H9 (cell line): ENCODE measurements at regions not wholly inside any gene's neighbourhood (a gene's known extent, or its start where the extent isn't known, plus 50 kb on each side); places are given as distances from the start of the nearest gene placed in this dataset.

Source experiments
- DNase-seq: peaks from one replicate; pipeline ENCODE4 v3.0.0-alpha.2; 2017
- H2AFZ ChIP-seq: one replicate; pipeline ENCODE4 v1.6.1; 2013; ENCODE audit warnings: mild to moderate bottlenecking, low read length, control low read depth, moderate library complexity
- H2AK5ac ChIP-seq: 2 replicates; pipeline ENCODE4 v1.6.1; 2013; ENCODE audit warnings: low read length, control low read depth, mixed read lengths; ENCODE audit not compliant: insufficient read length
- H2BK120ac ChIP-seq: one replicate; pipeline ENCODE4 v1.6.1; 2013; ENCODE audit warnings: low read depth, mild to moderate bottlenecking, low read length, control low read depth, inconsistent platforms; ENCODE audit not compliant: poor library complexity, severe bottlenecking
- H2BK12ac ChIP-seq: 2 replicates; pipeline ENCODE4 v1.6.1; 2013; ENCODE audit warnings: low read length, control low read depth, mixed read lengths, low read depth; ENCODE audit not compliant: insufficient read length
- H2BK15ac ChIP-seq: 2 replicates; pipeline ENCODE4 v1.6.1; 2013; ENCODE audit warnings: low read depth, low read length, control low read depth
- H2BK20ac ChIP-seq: one replicate; pipeline ENCODE4 v1.6.1; 2013; ENCODE audit warnings: low read depth, mild to moderate bottlenecking, low read length, control low read depth, inconsistent platforms; ENCODE audit not compliant: poor library complexity, severe bottlenecking
- H2BK5ac ChIP-seq: 2 replicates; pipeline ENCODE4 v1.6.1; 2013; ENCODE audit warnings: low read length, control low read depth, mixed read lengths; ENCODE audit not compliant: insufficient read length
- H3K14ac ChIP-seq: 2 replicates; pipeline ENCODE4 v1.6.1; 2013; ENCODE audit warnings: low read length, control low read depth; ENCODE audit not compliant: insufficient read depth
- H3K18ac ChIP-seq: 2 replicates; pipeline ENCODE4 v1.6.1; 2013; ENCODE audit warnings: low read depth, mild to moderate bottlenecking, mixed read lengths, low read length, control low read depth; ENCODE audit not compliant: insufficient read length
- H3K23ac ChIP-seq: 2 replicates; pipeline ENCODE4 v1.6.1; 2013; ENCODE audit warnings: low read length, control low read depth, mixed read lengths, low read depth; ENCODE audit not compliant: insufficient read length
- H3K23me2 ChIP-seq: 2 replicates; pipeline ENCODE4 v1.6.1; 2013; ENCODE audit warnings: low read depth, mild to moderate bottlenecking, mixed read lengths, low read length, control low read depth; ENCODE audit not compliant: insufficient read length, poor library complexity, severe bottlenecking
- H3K27ac ChIP-seq: 2 replicates; pipeline ENCODE4 v1.5.1; 2013; ENCODE audit warnings: low read length, control low read depth, mixed read lengths, low read depth; ENCODE audit not compliant: insufficient read length
- H3K27me3 ChIP-seq: 2 replicates; pipeline ENCODE4 v1.6.1; 2013; ENCODE audit warnings: low read length, control low read depth, inconsistent platforms; ENCODE audit not compliant: insufficient read depth
- H3K4ac ChIP-seq: 2 replicates; pipeline ENCODE4 v1.6.1; 2013; ENCODE audit warnings: low read depth, mild to moderate bottlenecking, control low read depth, inconsistent platforms, low read length, moderate library complexity
- H3K4me1 ChIP-seq: 2 replicates; pipeline ENCODE4 v1.6.1; 2013; ENCODE audit warnings: low read length, control low read depth, inconsistent platforms; ENCODE audit not compliant: insufficient read depth
- H3K4me2 ChIP-seq: 2 replicates; pipeline ENCODE4 v1.6.1; 2013; ENCODE audit warnings: low read length, control low read depth, mixed read lengths; ENCODE audit not compliant: insufficient read length, insufficient read depth
- H3K56ac ChIP-seq: 2 replicates; pipeline ENCODE4 v1.6.1; 2013; ENCODE audit warnings: low read depth, mild to moderate bottlenecking, mixed read lengths, low read length, control low read depth; ENCODE audit not compliant: insufficient read length
- H3K79me1 ChIP-seq: 2 replicates; pipeline ENCODE4 v1.6.1; 2013; ENCODE audit warnings: low read depth, mild to moderate bottlenecking, moderate library complexity, low read length, control low read depth, inconsistent platforms; ENCODE audit not compliant: insufficient read depth, poor library complexity, severe bottlenecking
- H3K79me2 ChIP-seq: 2 replicates; pipeline ENCODE4 v1.6.1; 2013; ENCODE audit warnings: low read length, control low read depth, inconsistent platforms; ENCODE audit not compliant: insufficient read depth
- H3K9ac ChIP-seq: 2 replicates; pipeline ENCODE4 v1.6.1; 2013; ENCODE audit warnings: low read length, control low read depth, mixed read lengths; ENCODE audit not compliant: insufficient read length; ENCODE audit errors: extremely low read depth
- H3K9me3 ChIP-seq: one replicate; pipeline ENCODE4 v1.6.1; 2013; ENCODE audit warnings: low read depth, low read length, inconsistent platforms; ENCODE audit not compliant: control insufficient read depth
- H3T11ph ChIP-seq: one replicate; pipeline ENCODE4 v1.6.1; 2013; ENCODE audit warnings: mild to moderate bottlenecking, low read length, control low read depth, inconsistent platforms
- H4K20me1 ChIP-seq: one replicate; pipeline ENCODE4 v1.6.1; 2013; ENCODE audit not compliant: control insufficient read depth, insufficient read length, insufficient read depth
- H4K5ac ChIP-seq: 2 replicates; pipeline ENCODE4 v1.6.1; 2013; ENCODE audit warnings: low read depth, mild to moderate bottlenecking, mixed read lengths, low read length, control low read depth; ENCODE audit not compliant: insufficient read length
- H4K8ac ChIP-seq: replicated peaks from 2 replicates; pipeline ENCODE4 v1.6.1; 2013; ENCODE audit warnings: low read length, control low read depth, mixed read lengths, low read depth; ENCODE audit not compliant: insufficient read length
- H4K91ac ChIP-seq: 2 replicates; pipeline ENCODE4 v1.6.1; 2013; ENCODE audit warnings: low read depth, mild to moderate bottlenecking, moderate library complexity, mixed read lengths, low read length, control low read depth; ENCODE audit not compliant: insufficient read length
- H3K27ac Mint-ChIP-seq, 3 experiments: 2 replicates in 2 of 3; 3 replicates in 1 of 3; pipeline ENCODE4 v1.8.0; 2020 to 2021; ENCODE audit warnings: mixed read lengths in 3 of 3, mild to moderate bottlenecking in 1 of 3, moderate library complexity in 1 of 3
- H3K27me3 Mint-ChIP-seq: 2 replicates; pipeline ENCODE4 v1.8.0; 2021; ENCODE audit warnings: low read depth, mild to moderate bottlenecking, moderate library complexity, mixed read lengths
- H3K36me3 Mint-ChIP-seq, 3 experiments: 2 replicates in 2 of 3; 3 replicates in 1 of 3; pipeline ENCODE4 v1.8.0; 2020 to 2021; ENCODE audit warnings: low read depth in 3 of 3, mixed read lengths in 3 of 3; ENCODE audit not compliant: insufficient read depth in 1 of 3
- H3K4me1 Mint-ChIP-seq, 2 experiments: 2 replicates each; pipeline ENCODE4 v1.8.0; 2020; ENCODE audit warnings: mixed read lengths in 2 of 2
- H3K4me3 Mint-ChIP-seq, 2 experiments: 2 replicates in 1 of 2; 3 replicates in 1 of 2; pipeline ENCODE4 v1.8.0; 2020 to 2021; ENCODE audit warnings: mild to moderate bottlenecking in 2 of 2, mixed read lengths in 2 of 2, moderate library complexity in 1 of 2
- H3K9me3 Mint-ChIP-seq, 2 experiments: 2 replicates in 1 of 2; 3 replicates in 1 of 2; pipeline ENCODE4 v1.8.0; 2020; ENCODE audit warnings: mild to moderate bottlenecking in 2 of 2, mixed read lengths in 2 of 2, moderate library complexity in 1 of 2
- WGBS: extraction: QIAGEN DNeasy Blood & Tissue Kit; methylation state at CpG from one replicate; pipeline ENCODE4 v1.1.7; 2013; ENCODE audit warnings: missing lambda C conversion rate, low lambda C conversion rate, mixed read lengths; ENCODE audit not compliant: insufficient read length; ENCODE audit errors: extremely low coverage; 5-methylcytosine and 5-hydroxymethylcytosine counted together
- TF ChIP-seq, protein P1 (sequence below): fragments of 200-600 bp; sonication (generic); conservative IDR thresholded peaks from 3 replicates; pipeline ENCODE4 v1.8.0; 2021; ENCODE audit warnings: antibody characterized with exemption, mild to moderate bottlenecking

GRCh38 chr15:100786901-100787566 lies 92.6 kb upstream of the ALDH1A3 start:
- Histone ChIP-seq H3K4me2 (no peak overlapping the region), H3K4me1 (no peaks in the 10 kb centered on the region), H2AK5ac (no peak overlapping the region), H3K9ac (no peak overlapping the region), H3K23ac (no peak overlapping the region), H4K20me1 (no peaks in the 10 kb centered on the region), H2BK12ac (no peak overlapping the region), H3K79me2 (no peaks in the 10 kb centered on the region), H2BK20ac (no peak overlapping the region), H3K27ac (no peak overlapping the region), H3T11ph (no peak overlapping the region), H3K9me3 (no peaks in the 10 kb centered on the region), H2BK120ac (no peak overlapping the region), H2BK15ac (no peak overlapping the region), H3K27me3 (no peaks in the 10 kb centered on the region), H3K14ac (no peak overlapping the region), H3K56ac (no peak overlapping the region), H4K8ac (no peak overlapping the region), H4K91ac (no peak overlapping the region), H3K18ac (no peak overlapping the region), H2BK5ac (no peak overlapping the region), H3K4ac (no peak overlapping the region), H2AFZ (no peak overlapping the region), H3K23me2 (no peaks in the 10 kb centered on the region), H4K5ac (no peak overlapping the region), H3K79me1 (no peaks in the 10 kb centered on the region)
- Mint-ChIP-seq H3K9me3 (peaks cover 0 to 3% of the 10 kb centered on the region in 2 experiments; a peak in 1 of 5 replicates), H3K27me3 (peaks cover 3% of the 10 kb centered on the region), H3K4me1 (peaks cover 5 to 13% of the 10 kb centered on the region in 2 experiments; a peak in 2 of 4 replicates), H3K36me3 (peaks cover 0 to 4% (median 2%) of the 10 kb centered on the region in 3 experiments; a peak in 1 of 7 replicates), H3K27ac (no peak overlapping the region), H3K4me3 (no peak overlapping the region)
- TF ChIP-seq, protein P1, sequence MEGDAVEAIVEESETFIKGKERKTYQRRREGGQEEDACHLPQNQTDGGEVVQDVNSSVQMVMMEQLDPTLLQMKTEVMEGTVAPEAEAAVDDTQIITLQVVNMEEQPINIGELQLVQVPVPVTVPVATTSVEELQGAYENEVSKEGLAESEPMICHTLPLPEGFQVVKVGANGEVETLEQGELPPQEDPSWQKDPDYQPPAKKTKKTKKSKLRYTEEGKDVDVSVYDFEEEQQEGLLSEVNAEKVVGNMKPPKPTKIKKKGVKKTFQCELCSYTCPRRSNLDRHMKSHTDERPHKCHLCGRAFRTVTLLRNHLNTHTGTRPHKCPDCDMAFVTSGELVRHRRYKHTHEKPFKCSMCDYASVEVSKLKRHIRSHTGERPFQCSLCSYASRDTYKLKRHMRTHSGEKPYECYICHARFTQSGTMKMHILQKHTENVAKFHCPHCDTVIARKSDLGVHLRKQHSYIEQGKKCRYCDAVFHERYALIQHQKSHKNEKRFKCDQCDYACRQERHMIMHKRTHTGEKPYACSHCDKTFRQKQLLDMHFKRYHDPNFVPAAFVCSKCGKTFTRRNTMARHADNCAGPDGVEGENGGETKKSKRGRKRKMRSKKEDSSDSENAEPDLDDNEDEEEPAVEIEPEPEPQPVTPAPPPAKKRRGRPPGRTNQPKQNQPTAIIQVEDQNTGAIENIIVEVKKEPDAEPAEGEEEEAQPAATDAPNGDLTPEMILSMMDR, result no peak
- no CpG with 5 or more reads among the region's 30 CpGs for WGBS
- DNase-seq, result no peak
